ENCODE measurements at regions not wholly inside any gene's neighbourhood (a gene's known extent, or its start where the extent isn't known, plus 50 kb on each side); places are given as distances from the start of the nearest gene placed in this dataset.

DNA sequence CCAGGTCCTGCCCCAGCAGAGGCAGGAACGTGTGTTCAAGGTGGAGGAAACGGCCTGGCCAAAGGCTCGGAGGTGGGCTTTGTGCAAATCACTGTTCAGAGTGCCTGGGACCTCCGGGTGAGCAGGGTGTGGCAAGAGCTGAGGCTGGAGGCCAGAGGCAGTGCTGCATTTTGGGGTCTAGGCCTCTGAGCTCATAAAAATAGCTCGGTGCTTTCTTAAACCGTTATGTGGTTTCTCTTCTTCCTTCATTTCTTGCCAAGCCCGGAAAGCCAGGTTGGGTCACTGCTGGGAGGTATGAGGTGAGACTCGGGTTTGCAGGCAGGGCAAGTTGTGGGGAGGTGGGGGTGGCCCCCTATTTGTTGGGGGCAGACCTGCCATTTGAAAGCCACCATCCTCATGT, 178.8 kb upstream of the MYL2 start:
- TF ChIP-seq, protein P1, sequence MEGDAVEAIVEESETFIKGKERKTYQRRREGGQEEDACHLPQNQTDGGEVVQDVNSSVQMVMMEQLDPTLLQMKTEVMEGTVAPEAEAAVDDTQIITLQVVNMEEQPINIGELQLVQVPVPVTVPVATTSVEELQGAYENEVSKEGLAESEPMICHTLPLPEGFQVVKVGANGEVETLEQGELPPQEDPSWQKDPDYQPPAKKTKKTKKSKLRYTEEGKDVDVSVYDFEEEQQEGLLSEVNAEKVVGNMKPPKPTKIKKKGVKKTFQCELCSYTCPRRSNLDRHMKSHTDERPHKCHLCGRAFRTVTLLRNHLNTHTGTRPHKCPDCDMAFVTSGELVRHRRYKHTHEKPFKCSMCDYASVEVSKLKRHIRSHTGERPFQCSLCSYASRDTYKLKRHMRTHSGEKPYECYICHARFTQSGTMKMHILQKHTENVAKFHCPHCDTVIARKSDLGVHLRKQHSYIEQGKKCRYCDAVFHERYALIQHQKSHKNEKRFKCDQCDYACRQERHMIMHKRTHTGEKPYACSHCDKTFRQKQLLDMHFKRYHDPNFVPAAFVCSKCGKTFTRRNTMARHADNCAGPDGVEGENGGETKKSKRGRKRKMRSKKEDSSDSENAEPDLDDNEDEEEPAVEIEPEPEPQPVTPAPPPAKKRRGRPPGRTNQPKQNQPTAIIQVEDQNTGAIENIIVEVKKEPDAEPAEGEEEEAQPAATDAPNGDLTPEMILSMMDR (IDR thresholded peaks at IDR 0.05) = no peak
- TF ChIP-seq POLR2AphosphoS5 (IDR thresholded peaks at IDR 0.05) (no peak), POLR2A (IDR thresholded peaks at IDR 0.05) (no peak), EP300 (IDR thresholded peaks at IDR 0.05) (no peak)
